ENCODE measurements at regions not wholly inside any gene's neighbourhood (a gene's known extent, or its start where the extent isn't known, plus 50 kb on each side); places are given as distances from the start of the nearest gene placed in this dataset.

DNA sequence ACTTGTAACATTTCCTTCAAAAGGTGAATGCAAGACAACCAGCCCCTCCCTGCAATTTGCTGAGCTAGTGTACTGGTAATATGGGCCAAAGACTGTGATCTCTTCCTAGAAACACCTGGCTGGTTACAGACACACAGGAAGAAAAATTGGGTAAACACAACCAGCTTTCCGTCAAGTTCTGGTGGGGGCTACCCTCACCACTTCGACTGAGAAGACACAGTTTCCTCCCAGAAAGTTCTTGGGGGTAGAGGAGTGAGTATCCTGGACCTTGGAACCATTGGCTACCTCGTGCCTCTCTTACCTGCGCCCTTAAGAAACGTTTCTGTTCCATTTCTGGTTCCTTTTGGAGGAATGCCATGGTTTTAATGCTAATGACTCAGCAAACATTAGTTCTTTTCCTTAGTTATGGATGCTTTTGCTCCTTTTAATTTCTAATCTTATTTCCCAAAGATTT lies 120.9 kb upstream of the DLX2 start:
- TF ChIP-seq CTCF (IDR thresholded peaks at IDR 0.05 in 8 of 11, conservative IDR thresholded peaks at IDR 0.05 in 3 of 11) = no peak
- TF ChIP-seq POLR2A (IDR thresholded peaks at IDR 0.05) = no peak

Measured in spleen (tissue), 7 donors.